Inferior parietal cortex (tissue), 1 donor: ENCODE measurements at regions not wholly inside any gene's neighbourhood (a gene's known extent, or its start where the extent isn't known, plus 50 kb on each side); places are given as distances from the start of the nearest gene placed in this dataset.

Source experiments
- DNase-seq: peaks from one replicate; pipeline ENCODE4 v3.0.0-alpha.2; 2016; ENCODE audit errors: extremely low spot score

DNA sequence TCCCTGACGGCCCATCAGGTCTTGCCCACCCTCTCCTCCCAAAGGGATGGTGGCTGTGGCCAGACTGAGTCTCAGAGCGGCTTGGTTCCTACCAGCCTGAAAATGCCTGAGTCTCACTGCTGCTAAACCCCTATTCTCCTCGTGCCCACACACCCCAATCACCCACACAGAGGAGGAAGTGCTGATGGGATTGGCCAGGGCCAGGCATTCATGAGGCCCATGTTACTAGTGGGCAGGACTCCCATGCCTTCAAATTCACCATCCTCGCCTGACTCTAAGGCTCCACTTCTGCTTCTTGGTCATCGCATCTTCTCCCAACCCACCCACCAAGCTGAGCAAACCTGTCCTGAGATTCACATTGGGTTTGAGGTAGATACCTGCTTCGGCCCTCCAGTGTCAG lies 80.1 kb upstream of the CST7 start:
- DNase-seq = no peak

- no peak for DNase-seq
Measured at GRCh38 chr20:24870057-24870456, 79.0 kb upstream of the CST7 start.

DNA sequence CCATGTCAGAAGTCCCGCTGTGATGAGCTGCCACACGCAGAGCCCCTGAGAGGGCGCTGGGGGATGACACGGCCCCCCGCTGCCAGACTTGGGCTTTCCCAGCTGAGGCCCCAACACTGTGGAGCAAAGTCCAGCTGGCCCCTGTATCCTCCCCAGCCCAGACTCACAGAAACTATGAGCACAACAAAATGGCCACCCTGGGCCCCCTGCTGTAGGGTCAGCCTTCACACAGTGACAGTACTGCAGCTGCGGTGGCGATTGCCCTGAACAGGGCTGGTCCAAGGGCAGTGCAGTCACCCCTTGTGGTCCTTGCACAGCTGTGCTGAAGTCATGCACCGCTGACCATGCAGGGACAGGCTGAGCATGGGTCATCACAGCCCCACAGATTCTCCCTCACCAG lies 78.2 kb upstream of the CST7 start:
- no peak for DNase-seq

DNA sequence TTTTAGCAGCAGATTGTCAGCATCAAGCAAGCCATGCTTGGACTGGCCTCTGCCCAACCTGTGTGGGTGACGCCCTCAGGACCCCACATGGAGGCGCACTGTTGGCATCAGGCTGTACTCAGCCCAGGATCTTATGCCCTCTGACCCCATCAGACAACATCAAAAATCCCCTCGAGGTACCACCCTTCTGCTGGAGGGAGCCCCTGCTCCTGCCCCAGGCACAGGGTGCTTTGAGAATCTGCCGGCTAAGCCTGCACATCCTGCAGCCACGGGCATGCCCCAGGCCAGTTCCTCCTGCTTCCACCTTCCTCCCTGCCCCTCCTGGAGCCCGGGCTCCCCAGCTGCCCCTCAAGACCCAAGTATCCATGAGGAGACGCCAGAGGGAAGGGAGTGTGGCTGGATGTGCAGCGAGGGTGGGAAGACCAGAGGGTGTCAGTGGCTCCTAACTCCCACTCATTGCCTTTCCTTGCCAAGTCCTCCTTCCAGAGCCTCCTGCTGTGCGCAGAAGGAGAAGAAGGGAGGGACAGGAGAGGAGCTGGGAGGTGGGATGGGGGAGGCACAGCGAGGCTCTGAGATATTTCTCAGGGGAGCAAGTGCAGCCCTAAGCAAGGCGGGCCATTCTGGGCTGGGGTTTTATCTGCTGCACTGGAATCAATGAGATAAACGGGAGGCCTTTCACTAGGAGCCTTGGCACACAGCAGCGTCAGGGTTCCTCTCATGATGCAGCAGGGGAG lies 77.4 kb upstream of the CST7 start:
- peak; percentile 6 for DNase-seq

DNA sequence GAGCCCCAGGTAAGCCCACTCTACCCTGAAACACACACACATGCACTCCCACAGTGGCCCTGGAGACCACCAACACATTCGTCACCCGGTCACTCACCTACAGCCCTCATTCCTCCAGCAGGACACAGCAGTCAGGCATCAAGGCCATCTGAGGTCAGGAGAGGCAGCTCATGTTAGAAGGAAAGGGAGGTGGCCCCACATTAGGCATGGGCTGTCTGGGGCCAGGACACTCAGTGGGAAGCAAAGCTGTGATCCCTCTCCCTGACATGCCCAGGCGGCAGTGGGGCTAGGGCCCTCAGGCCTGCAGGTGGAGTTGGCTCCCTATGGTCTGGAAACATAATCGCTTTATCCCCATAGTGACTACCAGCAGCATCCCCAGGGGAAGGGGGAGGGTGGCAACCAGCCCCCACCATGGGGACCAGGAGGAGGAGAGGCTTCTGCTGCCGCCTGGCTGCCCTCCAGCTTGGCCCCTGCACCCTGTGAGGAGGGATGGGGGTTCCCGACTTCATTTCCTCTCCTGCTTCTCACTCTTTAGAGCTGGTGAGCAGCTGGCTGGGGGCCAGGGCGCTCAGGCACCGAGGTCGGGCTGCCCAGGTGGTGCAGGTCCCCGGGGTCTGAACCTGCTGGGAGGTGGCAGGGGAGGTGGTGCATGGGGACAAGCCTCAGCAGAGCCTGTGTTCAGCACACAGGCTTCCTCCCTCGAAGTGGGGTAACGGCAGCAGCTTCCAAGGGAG lies 76.6 kb upstream of the CST7 start:
- DNase-seq = no peak

DNA sequence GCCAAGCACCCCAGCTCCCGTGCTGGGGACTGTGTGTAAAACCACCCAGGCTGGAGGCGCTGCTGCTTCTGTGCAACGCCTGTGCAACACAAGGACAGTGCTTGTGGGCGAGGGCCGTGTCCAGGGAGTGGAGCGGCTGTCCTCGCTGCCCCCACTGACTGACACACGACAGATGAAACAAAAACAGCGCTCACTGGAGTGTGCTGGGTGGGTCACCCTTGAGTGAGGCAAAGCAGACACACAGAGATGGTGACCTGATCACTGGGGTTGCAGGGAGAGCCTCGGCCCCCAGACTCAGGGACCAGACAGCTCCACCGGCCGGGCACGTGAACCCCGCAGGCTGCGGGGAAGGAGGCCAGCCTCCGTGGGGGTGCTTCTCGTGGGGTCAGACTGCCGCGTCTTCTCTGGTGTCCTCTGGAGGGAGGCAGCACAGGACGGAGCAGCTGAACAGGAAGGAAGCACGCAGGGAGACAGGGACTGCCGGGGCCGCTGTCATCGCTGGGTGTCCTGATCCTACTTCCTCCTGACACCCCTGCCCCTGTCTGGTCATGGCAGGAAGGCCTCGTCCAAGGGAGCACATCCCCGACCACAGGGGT lies 75.9 kb upstream of the CST7 start:
- no peak for DNase-seq

- no peak for DNase-seq
Measured at GRCh38 chr20:24875078-24875477, 74.0 kb upstream of the CST7 start.

GRCh38 chr20:24877652-24878051 lies 71.4 kb upstream of the CST7 start:
- DNase-seq = no peak

DNA sequence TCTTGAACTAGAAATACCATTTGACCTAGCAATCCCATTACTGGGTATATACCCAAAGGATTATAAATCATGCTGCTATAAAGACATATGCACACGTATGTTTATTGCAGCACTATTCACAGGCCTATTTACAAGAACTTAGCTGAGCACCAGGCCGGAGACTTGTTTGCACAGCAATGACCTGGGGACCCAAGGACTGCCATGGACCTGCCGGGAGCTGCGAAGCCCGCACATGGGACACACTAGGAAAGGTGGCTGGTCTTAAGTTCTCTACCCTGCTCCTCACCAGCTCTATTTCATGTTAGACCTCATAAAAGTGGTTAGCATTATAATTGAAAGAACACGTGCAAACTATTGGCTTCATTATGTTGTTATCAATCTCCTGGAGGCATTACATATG lies 70.4 kb upstream of the CST7 start:
- DNase-seq = no peak

DNA sequence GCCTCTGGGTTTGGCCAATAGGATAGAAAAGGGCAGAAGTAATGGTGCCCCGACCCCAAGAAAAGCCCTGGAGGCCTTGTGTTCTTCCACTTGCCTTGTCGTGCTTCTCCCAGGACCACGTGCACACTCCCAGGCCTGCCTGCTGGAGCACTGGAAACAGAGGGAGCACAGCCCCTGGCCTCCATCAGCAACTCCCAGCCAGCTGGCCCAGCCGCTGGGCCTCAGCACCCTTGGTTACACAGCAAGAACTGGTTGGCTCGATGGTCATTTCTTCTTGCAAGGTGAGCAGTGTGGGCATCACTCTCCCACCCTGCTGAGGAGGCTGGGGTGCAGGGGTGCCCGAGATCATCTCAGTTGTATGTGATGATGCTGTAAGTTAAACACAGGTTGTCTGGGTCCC lies 69.2 kb upstream of the CST7 start:
- DNase-seq = no peak

GRCh38 chr20:24880356-24880755 lies 68.7 kb upstream of the CST7 start:
- no peak for DNase-seq

- DNase-seq = no peak
Measured at GRCh38 chr20:24890286-24890685, 58.8 kb upstream of the CST7 start.

DNA sequence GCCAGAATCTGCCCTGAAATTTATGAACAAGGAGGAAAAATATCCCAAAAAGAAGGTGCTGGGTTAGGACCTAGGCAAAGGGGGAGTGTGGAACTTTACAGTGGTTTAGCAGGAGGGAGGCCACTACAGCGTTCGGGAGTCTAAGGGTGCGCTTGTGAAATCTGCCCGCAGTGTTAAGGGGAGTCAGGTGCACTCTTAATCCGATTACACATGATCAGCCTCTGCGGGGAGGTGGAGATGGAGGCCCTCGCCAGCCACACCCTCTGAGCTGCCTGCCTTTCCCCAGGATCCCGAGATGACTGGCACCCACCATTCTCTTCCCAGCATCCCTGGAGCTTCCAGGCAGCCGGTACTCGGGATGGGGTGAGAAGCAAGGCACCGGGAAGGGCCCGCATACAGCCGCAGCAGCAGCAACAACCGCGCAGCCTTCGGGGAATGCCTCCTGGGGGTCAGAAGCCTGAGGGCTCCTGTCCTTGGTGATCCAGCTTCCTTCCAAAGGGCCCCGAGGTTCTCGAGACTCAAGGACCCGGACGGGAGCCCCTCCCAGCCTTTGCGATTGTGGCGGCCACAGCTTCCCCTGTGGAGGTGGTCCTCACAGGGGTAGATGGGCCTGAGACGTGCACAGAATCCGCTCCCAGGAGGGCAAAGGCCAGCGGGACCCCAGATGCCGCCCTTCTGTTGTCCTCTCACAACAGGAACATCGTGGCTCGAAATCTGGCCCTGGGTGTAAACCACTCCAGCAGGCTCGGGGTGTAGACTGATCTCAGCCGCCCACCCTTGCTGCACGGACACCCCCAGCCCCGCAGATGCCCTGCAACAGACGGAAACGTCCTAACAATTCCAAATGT lies 57.3 kb upstream of the CST7 start:
- DNase-seq = no peak

- DNase-seq = no peak
Measured at GRCh38 chr20:24892522-24892921, 56.5 kb upstream of the CST7 start.

- DNase-seq = no peak
Measured at GRCh38 chr20:24892931-24893330, 56.1 kb upstream of the CST7 start.

GRCh38 chr20:24894488-24894887 lies 54.6 kb upstream of the CST7 start:
- DNase-seq = no peak

GRCh38 chr20:24894967-24895366 lies 54.1 kb upstream of the CST7 start:
- DNase-seq = no peak

- no peak for DNase-seq
Measured at GRCh38 chr20:24895431-24895830, 53.6 kb upstream of the CST7 start.

DNA sequence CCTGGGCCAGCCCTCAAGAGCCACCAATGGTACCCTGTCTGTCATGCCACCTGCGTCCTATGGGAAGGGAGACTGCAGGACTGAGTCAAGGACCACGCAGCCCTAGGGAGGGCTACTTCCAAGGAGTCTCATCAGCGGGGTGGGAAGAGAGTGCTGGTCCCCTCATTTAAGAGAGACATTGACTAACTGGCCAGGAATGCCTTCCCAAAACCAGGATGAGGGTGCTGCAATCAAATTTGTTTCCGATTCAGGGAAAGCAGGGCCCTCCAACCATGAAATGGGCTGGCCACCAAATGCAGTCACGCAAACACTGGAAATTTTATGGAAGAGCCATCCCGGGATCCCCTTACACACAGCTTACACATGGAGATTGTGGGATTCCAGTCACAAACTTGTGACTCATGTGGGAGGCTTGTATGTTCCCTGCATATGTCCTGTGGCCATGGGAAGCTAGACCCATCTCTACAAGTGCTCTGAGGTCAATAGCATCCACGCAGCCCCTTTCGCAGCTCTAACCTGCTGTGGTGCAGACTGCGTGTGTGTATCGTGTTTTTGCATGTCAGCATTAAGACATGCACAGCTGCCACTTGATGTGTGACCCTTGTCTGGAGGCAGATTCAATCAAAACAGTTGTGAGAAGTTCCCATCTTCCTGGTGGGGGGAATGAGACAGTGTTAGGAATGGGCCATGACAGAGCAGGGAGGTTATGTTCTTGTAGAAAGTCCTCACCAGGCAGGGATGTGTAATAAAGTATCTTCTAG lies 53.0 kb upstream of the CST7 start:
- no peak for DNase-seq

- DNase-seq = no peak
Measured at GRCh38 chr20:24896984-24897383, 52.1 kb upstream of the CST7 start.

- DNase-seq = no peak
Measured at GRCh38 chr20:24897974-24898373, 51.1 kb upstream of the CST7 start.
